Gastroesophageal sphincter (tissue), 3 donors: ENCODE measurements at regions not wholly inside any gene's neighbourhood (a gene's known extent, or its start where the extent isn't known, plus 50 kb on each side); places are given as distances from the start of the nearest gene placed in this dataset.

Experiments used
- CTCF ChIP-seq, 4 experiments: fragments of 200-600 bp in 2 of 4; fragments of 450-650 bp in 2 of 4; sonication (generic) in 1 of 4; IDR thresholded peaks; one replicate each; pipeline ENCODE4 v1.5.1; 2017 to 2019; ENCODE audit warnings: antibody characterized with exemption in 4 of 4, mild to moderate bottlenecking in 2 of 4, moderate library complexity in 2 of 4
- EP300 ChIP-seq: sonication (generic); formaldehyde crosslinking; IDR thresholded peaks from one replicate; pipeline ENCODE4 v1.6.1; 2017; ENCODE audit warnings: antibody characterized with exemption, mild to moderate bottlenecking
- POLR2A ChIP-seq, 2 donors: fragments of 450-650 bp; IDR thresholded peaks; one replicate each; pipeline ENCODE4 v1.6.1; 2017; ENCODE audit warnings: antibody characterized with exemption in 2 of 2, mild to moderate bottlenecking in 2 of 2, moderate library complexity in 1 of 2
- POLR2AphosphoS5 ChIP-seq: sonication (generic); formaldehyde crosslinking; IDR thresholded peaks from one replicate; pipeline ENCODE4 v1.6.1; 2017; ENCODE audit warnings: antibody characterized with exemption

DNA sequence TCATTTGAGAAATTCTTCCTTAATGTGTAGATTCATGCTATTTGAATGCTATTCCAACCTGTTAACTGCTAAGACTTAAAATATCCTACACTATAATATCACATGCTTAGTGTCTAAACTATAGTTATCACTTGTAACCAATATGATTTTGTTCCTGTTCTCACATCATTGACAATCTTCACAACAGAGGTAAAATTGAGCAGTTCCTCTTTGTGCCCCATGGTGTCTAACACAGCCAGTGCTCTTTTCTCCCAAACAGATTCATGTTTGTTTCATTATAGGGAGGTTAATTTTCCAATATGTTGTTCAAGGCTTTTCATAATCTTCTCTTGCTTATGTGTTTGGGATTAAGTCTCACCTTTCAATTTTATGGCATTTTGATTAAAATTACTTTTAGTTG is 591.1 kb downstream of the ZPLD1 start:
- no peak for TF ChIP-seq CTCF (IDR thresholded peaks at IDR 0.05)
- no peak for TF ChIP-seq EP300
- no peak for TF ChIP-seq POLR2A (IDR thresholded peaks at IDR 0.05)
- TF ChIP-seq POLR2AphosphoS5 = no peak
